ENCODE measurements at regions not wholly inside any gene's neighbourhood (a gene's known extent, or its start where the extent isn't known, plus 50 kb on each side); places are given as distances from the start of the nearest gene placed in this dataset.

DNA sequence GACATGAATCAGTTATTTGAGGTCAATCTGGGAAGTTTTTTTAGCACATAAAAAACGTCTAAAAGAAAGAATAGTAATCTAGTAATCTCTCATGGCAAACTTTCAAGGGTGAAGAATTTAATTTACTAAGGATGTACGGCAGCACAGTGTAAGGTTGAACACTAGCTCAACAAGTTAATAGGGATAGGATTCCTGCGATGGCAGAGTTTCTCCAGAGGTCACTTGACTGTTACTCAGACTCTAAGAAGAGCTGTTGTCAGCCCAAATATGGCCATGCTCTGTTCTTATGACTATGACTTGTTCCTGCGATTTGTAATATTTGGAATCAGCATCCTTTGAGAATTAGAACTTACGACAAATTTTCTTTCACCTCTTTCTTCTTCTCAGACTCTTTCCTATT lies 553.3 kb upstream of the TNP1 start:
- H3K4me3 ChIP-seq (ENCODE audit: low read depth, low read length), result no peak overlapping the region
- TF ChIP-seq, protein P1, sequence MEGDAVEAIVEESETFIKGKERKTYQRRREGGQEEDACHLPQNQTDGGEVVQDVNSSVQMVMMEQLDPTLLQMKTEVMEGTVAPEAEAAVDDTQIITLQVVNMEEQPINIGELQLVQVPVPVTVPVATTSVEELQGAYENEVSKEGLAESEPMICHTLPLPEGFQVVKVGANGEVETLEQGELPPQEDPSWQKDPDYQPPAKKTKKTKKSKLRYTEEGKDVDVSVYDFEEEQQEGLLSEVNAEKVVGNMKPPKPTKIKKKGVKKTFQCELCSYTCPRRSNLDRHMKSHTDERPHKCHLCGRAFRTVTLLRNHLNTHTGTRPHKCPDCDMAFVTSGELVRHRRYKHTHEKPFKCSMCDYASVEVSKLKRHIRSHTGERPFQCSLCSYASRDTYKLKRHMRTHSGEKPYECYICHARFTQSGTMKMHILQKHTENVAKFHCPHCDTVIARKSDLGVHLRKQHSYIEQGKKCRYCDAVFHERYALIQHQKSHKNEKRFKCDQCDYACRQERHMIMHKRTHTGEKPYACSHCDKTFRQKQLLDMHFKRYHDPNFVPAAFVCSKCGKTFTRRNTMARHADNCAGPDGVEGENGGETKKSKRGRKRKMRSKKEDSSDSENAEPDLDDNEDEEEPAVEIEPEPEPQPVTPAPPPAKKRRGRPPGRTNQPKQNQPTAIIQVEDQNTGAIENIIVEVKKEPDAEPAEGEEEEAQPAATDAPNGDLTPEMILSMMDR (IDR thresholded peaks at IDR 0.05; ENCODE audit: low read depth, low read length), result no peak

DNA sequence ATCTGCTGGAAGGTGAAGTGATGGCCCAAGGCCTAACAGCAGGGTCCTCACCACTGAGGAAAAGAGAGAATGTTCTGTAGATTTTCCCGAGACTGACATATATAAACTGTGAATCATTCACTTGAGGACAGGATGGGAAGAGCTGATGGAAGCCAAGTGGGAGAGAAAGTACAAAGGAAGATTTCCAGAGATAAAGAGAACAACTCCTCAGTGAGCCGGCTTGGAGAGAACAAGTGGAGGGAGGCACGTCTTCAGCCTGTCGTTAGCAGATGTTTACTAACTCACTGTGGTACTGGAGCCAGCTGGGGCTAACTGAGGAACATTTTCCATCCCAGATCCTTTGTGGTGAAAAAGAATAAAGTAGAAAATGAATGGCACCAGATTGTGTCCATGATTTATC lies 552.9 kb upstream of the TNP1 start:
- TF ChIP-seq, protein P1 (IDR thresholded peaks at IDR 0.05; ENCODE audit: low read depth, low read length), result no peak

GRCh38 chr2:217412277-217412676 lies 552.4 kb upstream of the TNP1 start:
- TF ChIP-seq, protein P1 (IDR thresholded peaks at IDR 0.05; ENCODE audit: low read depth, low read length), result no peak
- no peak overlapping the region for H3K4me3 ChIP-seq (ENCODE audit: low read depth, low read length)

More for the DNA sequence above, 552.9 kb upstream of the TNP1 start:
- no peak overlapping the region for H3K4me3 ChIP-seq (ENCODE audit: low read depth, low read length)

GRCh38 chr2:217410681-217410960 lies 550.8 kb upstream of the TNP1 start:
- TF ChIP-seq, protein P1 (IDR thresholded peaks at IDR 0.05; ENCODE audit: low read depth, low read length), result no peak
- H3K4me3 ChIP-seq (ENCODE audit: low read depth, low read length), result no peak overlapping the region

- no peak overlapping the region for H3K4me3 ChIP-seq (ENCODE audit: low read depth, low read length)
- TF ChIP-seq, protein P1 (IDR thresholded peaks at IDR 0.05; ENCODE audit: low read depth, low read length), result no peak
Measured at GRCh38 chr2:217409949-217410680, 550.3 kb upstream of the TNP1 start.

DNA sequence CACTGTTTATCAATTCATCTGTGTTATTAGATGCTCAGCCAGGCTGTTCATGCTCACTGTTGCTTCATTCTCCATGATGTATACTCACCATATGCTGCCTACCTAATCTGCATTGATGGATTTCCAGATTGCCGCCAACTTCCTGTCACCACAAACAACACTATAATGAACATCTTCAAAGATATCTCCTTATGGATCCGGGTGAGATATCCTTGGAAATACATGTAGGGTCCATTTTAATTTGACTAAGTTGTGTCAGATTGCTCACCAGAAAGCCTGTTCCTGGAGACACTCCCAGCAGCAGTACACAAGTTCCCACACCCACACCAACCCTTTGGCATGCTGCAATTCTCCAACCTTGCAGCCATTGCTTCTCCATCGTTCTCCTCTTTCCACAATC lies 547.5 kb upstream of the TNP1 start:
- no peak overlapping the region for H3K4me3 ChIP-seq (ENCODE audit: low read depth, low read length)
- TF ChIP-seq, protein P1 (IDR thresholded peaks at IDR 0.05; ENCODE audit: low read depth, low read length), result no peak

DNA sequence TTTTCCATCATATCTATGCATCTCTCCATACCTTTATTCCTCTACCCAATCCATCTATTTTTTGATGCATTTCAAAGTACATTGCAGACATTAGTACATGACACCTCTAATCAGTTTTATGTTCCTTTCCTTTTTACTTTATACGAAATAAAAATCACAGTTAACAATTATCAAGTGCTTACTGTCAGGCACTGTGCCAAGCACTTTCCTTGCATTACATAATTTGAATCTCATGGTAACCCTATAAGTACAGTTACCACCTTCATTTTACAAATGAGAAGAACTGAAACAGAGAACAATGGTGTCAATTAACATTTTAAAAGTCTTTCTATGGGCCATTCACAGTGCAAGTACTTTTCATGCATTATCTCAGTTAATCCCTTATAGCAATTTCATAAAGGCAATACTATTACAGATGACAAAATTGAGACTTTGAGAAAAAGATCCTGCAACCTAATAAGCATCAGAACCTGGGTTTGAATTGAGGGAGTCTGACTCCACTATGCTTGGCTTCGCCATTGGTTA lies 544.4 kb upstream of the TNP1 start:
- no peak overlapping the region for H3K4me3 ChIP-seq (ENCODE audit: low read depth, low read length)
- TF ChIP-seq, protein P1 (IDR thresholded peaks at IDR 0.05; ENCODE audit: low read depth, low read length), result no peak

Data from WI38 (cell line).